SU-DHL-6 (cell line): ENCODE measurements at regions not wholly inside any gene's neighbourhood (a gene's known extent, or its start where the extent isn't known, plus 50 kb on each side); places are given as distances from the start of the nearest gene placed in this dataset.

Experiments used
- H2AFZ ChIP-seq: fragments of 200-600 bp; sonication (generic); 2 replicates; pipeline ENCODE4 v1.6.1; 2014; ENCODE audit warnings: low read depth, mild to moderate bottlenecking, moderate library complexity, mixed read lengths, antibody characterized with exemption, low read length; ENCODE audit not compliant: severe bottlenecking
- H3F3A ChIP-seq: fragments of 200-600 bp; shearing (Covaris generic); 2 replicates; pipeline ENCODE4 v1.6.0; 2016; ENCODE audit warnings: antibody characterized with exemption, mild to moderate bottlenecking; ENCODE audit not compliant: insufficient read depth
- H3K27ac ChIP-seq: fragments of 200-600 bp; sonication (generic); 2 replicates; pipeline ENCODE4 v1.5.1; 2016; ENCODE audit warnings: low read depth, mild to moderate bottlenecking, low read length, moderate library complexity, mixed read lengths
- H3K27me3 ChIP-seq: fragments of 200-600 bp; sonication (generic), shearing (Covaris generic); 2 replicates; pipeline ENCODE4 v1.6.0; 2014; ENCODE audit warnings: mild to moderate bottlenecking, low read length
- H3K36me3 ChIP-seq: fragments of 200-600 bp; sonication (generic); 2 replicates; pipeline ENCODE4 v1.6.1; 2014; ENCODE audit warnings: mild to moderate bottlenecking, low read length, mixed read lengths
- H3K4me2 ChIP-seq: fragments of 300-600, 200-600 bp; shearing (Covaris generic), sonication (generic); 2 replicates; pipeline ENCODE4 v1.6.0; 2014; ENCODE audit warnings: low read length, low read depth, mild to moderate bottlenecking; ENCODE audit not compliant: poor library complexity, severe bottlenecking
- H3K4me3 ChIP-seq: fragments of 200-600 bp; sonication (generic); 2 replicates; pipeline ENCODE4 v1.5.1; 2014; ENCODE audit warnings: antibody characterized with exemption, low read length, mild to moderate bottlenecking, mixed read lengths; ENCODE audit not compliant: insufficient read depth, poor library complexity, severe bottlenecking
- H3K79me2 ChIP-seq: fragments of 200-600 bp; sonication (generic); 2 replicates; pipeline ENCODE4 v1.6.1; 2014; ENCODE audit warnings: mild to moderate bottlenecking, low read length, moderate library complexity; ENCODE audit not compliant: insufficient read depth
- H3K9ac ChIP-seq: fragments of 200-600 bp; sonication (generic); 2 replicates; pipeline ENCODE4 v1.7.0; 2014; ENCODE audit warnings: mild to moderate bottlenecking, low read length
- H3K9me2 ChIP-seq: fragments of 200-600 bp; sonication (generic); replicated peaks from 2 replicates; pipeline ENCODE4 v1.6.1; 2014; ENCODE audit warnings: low read length; ENCODE audit not compliant: insufficient read depth
- H3K9me3 ChIP-seq: fragments of 200-600 bp; sonication (generic); 2 replicates; pipeline ENCODE4 v1.6.1; 2014; ENCODE audit warnings: low read length, mixed read lengths; ENCODE audit not compliant: insufficient read depth
- H4K20me1 ChIP-seq: fragments of 200-600 bp; sonication (generic); 2 replicates; pipeline ENCODE4 v1.6.1; 2014; ENCODE audit warnings: low read depth, mild to moderate bottlenecking, antibody characterized with exemption, low read length, moderate library complexity, mixed read lengths
- CTCF ChIP-seq: fragments of 200-600 bp; sonication (generic); IDR thresholded peaks from one replicate; pipeline ENCODE4 v1.5.1; 2017; ENCODE audit warnings: antibody characterized with exemption, mild to moderate bottlenecking, low read length, moderate library complexity; ENCODE audit not compliant: insufficient read depth, poor library complexity, severe bottlenecking
- EZH2phosphoT487 ChIP-seq: fragments of 200-600 bp; sonication (generic), shearing (Covaris generic); conservative IDR thresholded peaks from 2 replicates; pipeline ENCODE4 v1.6.1; 2018; ENCODE audit warnings: mild to moderate bottlenecking, antibody characterized with exemption, low read length, moderate library complexity, mixed read lengths

- Histone ChIP-seq H4K20me1 (no peaks in the 10 kb centered on the region), H3K79me2 (no peaks in the 10 kb centered on the region), H3K27ac (no peak overlapping the region), H3K9me2 (no peaks in the 10 kb centered on the region), H3K36me3 (no peaks in the 10 kb centered on the region), H3K4me3 (no peak overlapping the region), H2AFZ (no peak overlapping the region), H3K9me3 (no peaks in the 10 kb centered on the region), H3K27me3 (no peaks in the 10 kb centered on the region), H3K9ac (no peak overlapping the region), H3K4me2 (no peak overlapping the region), H3F3A (no peaks in the 10 kb centered on the region)
- TF ChIP-seq CTCF = no peak
- no peak for TF ChIP-seq EZH2phosphoT487
These were observed 761.0 kb downstream of the SOCS6 start for GRCh38 chr18:71049893-71050292.

GRCh38 chr18:71047882-71048281, 759.0 kb downstream of the SOCS6 start:
- Histone ChIP-seq H2AFZ (no peak overlapping the region), H3K27me3 (no peaks in the 10 kb centered on the region), H3K4me2 (no peak overlapping the region), H3F3A (no peaks in the 10 kb centered on the region), H3K79me2 (no peaks in the 10 kb centered on the region), H3K9me3 (no peaks in the 10 kb centered on the region), H3K27ac (no peak overlapping the region), H3K9me2 (no peaks in the 10 kb centered on the region), H4K20me1 (no peaks in the 10 kb centered on the region), H3K4me3 (no peak overlapping the region), H3K36me3 (no peaks in the 10 kb centered on the region), H3K9ac (no peak overlapping the region)
- TF ChIP-seq EZH2phosphoT487 = no peak
- TF ChIP-seq CTCF = no peak

GRCh38 chr18:71045331-71046065, 756.7 kb downstream of the SOCS6 start:
- TF ChIP-seq CTCF = no peak
- no peak for TF ChIP-seq EZH2phosphoT487
- Histone ChIP-seq H4K20me1 (no peaks in the 10 kb centered on the region), H2AFZ (no peak overlapping the region)

More at GRCh38 chr18:71045331-71046065, 756.7 kb downstream of the SOCS6 start:
- H3K27ac ChIP-seq = no peak overlapping the region
- no peaks in the 10 kb centered on the region for H3K36me3 ChIP-seq
- H3K9ac ChIP-seq = no peak overlapping the region
- H3K4me3 ChIP-seq = no peak overlapping the region
- H3K27me3 ChIP-seq = no peaks in the 10 kb centered on the region
- no peaks in the 10 kb centered on the region for H3K79me2 ChIP-seq
- no peaks in the 10 kb centered on the region for H3F3A ChIP-seq
- H3K9me3 ChIP-seq = no peaks in the 10 kb centered on the region
- H3K4me2 ChIP-seq = no peak overlapping the region
- H3K9me2 ChIP-seq = no peaks in the 10 kb centered on the region
